H1 (cell line): ENCODE measurements at regions not wholly inside any gene's neighbourhood (a gene's known extent, or its start where the extent isn't known, plus 50 kb on each side); places are given as distances from the start of the nearest gene placed in this dataset.

ENCODE experiments used
- CTBP2 ChIP-seq: IDR thresholded peaks from 2 replicates; pipeline ENCODE4 v1.7.0; 2011; ENCODE audit warnings: borderline replicate concordance, mild to moderate bottlenecking, moderate library complexity, mixed read lengths, low read length; ENCODE audit not compliant: insufficient read depth, insufficient read length
- CTCF ChIP-seq, 3 experiments: IDR thresholded peaks; 1 replicate in 2 of 3; 2 replicates in 1 of 3; pipeline versions ENCODE4 v1.5.1 to v1.6.1; 2011; ENCODE audit warnings: low read length in 3 of 3, mild to moderate bottlenecking in 3 of 3, inconsistent platforms in 2 of 3, low read depth in 1 of 3, moderate library complexity in 1 of 3; ENCODE audit not compliant: insufficient read depth in 1 of 3; ENCODE audit errors: control extremely low read depth in 1 of 3
- EGR1 ChIP-seq: IDR thresholded peaks from 2 replicates; pipeline ENCODE4 v1.6.1; 2011; ENCODE audit warnings: low read depth, low read length, borderline replicate concordance
- HDAC2 ChIP-seq, 2 experiments: fragments of 300-600 bp in 1 of 2; sonication (generic) in 1 of 2; IDR thresholded peaks; 2 replicates each; pipeline ENCODE4 v1.6.1; 2011 to 2012; ENCODE audit warnings: low read depth in 2 of 2, low read length in 2 of 2, mild to moderate bottlenecking in 2 of 2, moderate library complexity in 2 of 2, borderline replicate concordance in 1 of 2, inconsistent platforms in 1 of 2
- RAD21 ChIP-seq, 2 experiments: IDR thresholded peaks in 1 of 2; conservative IDR thresholded peaks in 1 of 2; 2 replicates each; pipeline ENCODE4 v1.6.1; 2011; ENCODE audit warnings: low read depth in 2 of 2, low read length in 2 of 2, improper control_type of control experiment in 1 of 2, inconsistent platforms in 1 of 2, mild to moderate bottlenecking in 1 of 2, moderate library complexity in 1 of 2
- SP1 ChIP-seq: IDR thresholded peaks from 2 replicates; pipeline ENCODE4 v1.6.1; 2011; ENCODE audit warnings: low read depth, low read length
- TCF12 ChIP-seq: IDR thresholded peaks from 2 replicates; pipeline ENCODE4 v1.6.1; 2011; ENCODE audit warnings: low read depth, mild to moderate bottlenecking, low read length

DNA sequence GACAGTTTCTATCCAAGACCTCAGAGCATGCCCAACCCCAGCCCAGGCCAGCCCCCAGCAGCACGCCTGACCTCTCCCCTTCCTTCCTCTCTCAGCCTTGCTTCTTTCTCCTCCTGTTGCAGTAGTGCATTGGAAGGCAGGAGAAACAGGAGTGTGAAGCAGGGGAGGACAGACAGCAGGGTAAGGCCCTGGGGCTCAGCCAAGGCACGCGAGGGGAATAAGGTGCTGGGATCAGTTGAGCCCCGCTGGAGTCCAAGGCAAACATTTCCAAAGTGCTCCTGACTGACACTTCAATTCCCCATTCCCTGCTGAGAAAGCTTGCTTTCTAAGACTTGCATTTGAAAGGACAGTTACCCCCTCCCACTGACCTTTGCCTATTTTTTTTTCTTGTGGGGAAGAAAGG is 73.1 kb upstream of the OLFM4 start (continued):
- TF ChIP-seq CTCF (IDR thresholded peaks at IDR 0.05; ENCODE audit: control extremely low read depth in 1 of 3, insufficient read depth in 1 of 3, low read depth in 1 of 3, low read length in 3 of 3) (no peak), TCF12 (0 out of 2 replicates have a peak, but pooled peaks have one; percentile 30), EGR1 (0 out of 2 replicates have a peak, but pooled peaks have one; percentile 42), CTBP2 (peak; percentile 39), HDAC2 (IDR thresholded peaks at IDR 0.05; ENCODE audit: borderline replicate concordance in 1 of 2, low read depth in 2 of 2, low read length in 2 of 2) (peak; percentile 88 to 95; a peak in 3 of 4 replicates), SP1 (peak; percentile 62), RAD21 (IDR thresholded peaks at IDR 0.05 in 1 of 2, conservative IDR thresholded peaks at IDR 0.05 in 1 of 2; ENCODE audit: low read depth in 2 of 2, low read length in 2 of 2) (0 out of 4 replicates have a peak, but pooled peaks of 1 of the 2 experiments have one; percentile 2)
